PC-9 (cell line): ENCODE measurements at regions not wholly inside any gene's neighbourhood (a gene's known extent, or its start where the extent isn't known, plus 50 kb on each side); places are given as distances from the start of the nearest gene placed in this dataset.

Experiments used
- BruUV-seq: library from RNA; stranded (reverse); fragments of 400-500 nt; replicated peaks from 2 replicates; lab custom pipeline; 2021; lab: Mats Ljungman, UMichigan
- CTCF ChIA-PET: fragments of 300-600 bp; sonication (Branson Sonifier 250); formaldehyde crosslinking; loops from one replicate; lab custom pipeline; 2022; ENCODE audit warnings: antibody characterized with exemption; lab: Charles Lee
- POLR2A ChIA-PET: fragments of 300-600 bp; sonication (Branson Sonifier 250); formaldehyde crosslinking; loops from one replicate; lab custom pipeline; 2022; ENCODE audit warnings: antibody characterized with exemption; ENCODE audit not compliant: unreplicated experiment; lab: Charles Lee
- DNase-seq, 2 experiments: peaks; one replicate each; pipeline versions ENCODE4 v3.0.0 to v3.0.0-alpha.2; 2015 to 2022; ENCODE audit warnings: mixed read lengths in 1 of 2
- H2AFZ ChIP-seq: fragments of 200-600 bp; sonication (generic); 2 replicates; pipeline ENCODE4 v1.8.1; 2017; ENCODE audit warnings: antibody characterized with exemption
- H3F3A ChIP-seq: fragments of 200-600 bp; sonication (generic); 2 replicates; pipeline ENCODE4 v1.8.1; 2017; ENCODE audit warnings: antibody characterized with exemption, mild to moderate bottlenecking, low read depth; ENCODE audit not compliant: insufficient read depth
- H3K27ac ChIP-seq: fragments of 200-600 bp; sonication (generic); 2 replicates; pipeline ENCODE4 v1.6.1; 2016; ENCODE audit warnings: mixed run types
- H3K27me3 ChIP-seq: fragments of 200-600 bp; sonication (generic); 2 replicates; pipeline ENCODE4 v1.6.1; 2016; ENCODE audit warnings: low read depth, mixed run types; ENCODE audit not compliant: insufficient read depth
- H3K36me3 ChIP-seq: fragments of 200-600 bp; sonication (generic); 2 replicates; pipeline ENCODE4 v1.6.1; 2016; ENCODE audit warnings: low read depth, mixed run types
- H3K4me1 ChIP-seq: fragments of 200-600 bp; sonication (generic); replicated peaks from 2 replicates; pipeline ENCODE4 v1.6.1; 2016; ENCODE audit warnings: mixed run types; ENCODE audit not compliant: insufficient read depth
- H3K4me2 ChIP-seq: fragments of 200-600 bp; sonication (generic); 2 replicates; pipeline ENCODE4 v1.6.1; 2017; ENCODE audit warnings: mixed run types
- H3K4me3 ChIP-seq: fragments of 200-600 bp; sonication (generic); 2 replicates; pipeline ENCODE4 v1.6.1; 2016; ENCODE audit warnings: mixed run types
- H3K79me2 ChIP-seq: fragments of 200-600 bp; sonication (generic); 2 replicates; pipeline ENCODE4 v1.6.1; 2017; ENCODE audit warnings: low read depth, mixed run types
- H3K9me2 ChIP-seq: fragments of 200-600 bp; sonication (generic); 2 replicates; pipeline ENCODE4 v1.8.1; 2017; ENCODE audit warnings: mild to moderate bottlenecking; ENCODE audit not compliant: insufficient read depth
- H3K9me3 ChIP-seq: fragments of 200-600 bp; sonication (generic); 2 replicates; pipeline ENCODE4 v1.8.1; 2016; ENCODE audit warnings: low read depth; ENCODE audit not compliant: insufficient read depth
- H4K20me1 ChIP-seq: fragments of 200-600 bp; sonication (generic); 2 replicates; pipeline ENCODE4 v1.8.1; 2017; ENCODE audit not compliant: insufficient read depth
- CTCF ChIP-seq: fragments of 200-600 bp; sonication (generic); conservative IDR thresholded peaks from 2 replicates; pipeline ENCODE4 v1.6.1; 2017; ENCODE audit warnings: mixed run types, antibody characterized with exemption, mild to moderate bottlenecking, moderate library complexity
- EZH2 ChIP-seq: fragments of 200-600 bp; sonication (generic); IDR thresholded peaks from 2 replicates; pipeline ENCODE4 v1.8.0; 2017; ENCODE audit warnings: antibody characterized with exemption, low read depth
- intact Hi-C: fragments of 100-400 bp; cut with micrococcal nuclease; formaldehyde crosslinking; loops from one replicate; pipeline ENCODE4 v1.10.0; 2022; ENCODE audit not compliant: unreplicated experiment

- no peak overlapping the region for H3K4me3 ChIP-seq
- TF ChIP-seq EZH2 (no peak), CTCF (no peak)
- no peak for DNase-seq
- intact Hi-C loops = no loop called here
- H3K4me1 ChIP-seq = peaks cover 14% of the 10 kb centered on the region
- H3F3A ChIP-seq = peaks cover 11% of the 10 kb centered on the region; the same call in 1 of the 2 replicates
- no peak overlapping the region for H2AFZ ChIP-seq
- no TSS peak for BruUV-seq
- no peaks in the 10 kb centered on the region for H4K20me1 ChIP-seq
- H3K9me2 ChIP-seq = no peaks in the 10 kb centered on the region
- no peaks in the 10 kb centered on the region for H3K9me3 ChIP-seq
- CTCF ChIA-PET = no interaction called here
- no peaks in the 10 kb centered on the region for H3K79me2 ChIP-seq
- no peaks in the 10 kb centered on the region for H3K27me3 ChIP-seq
- POLR2A ChIA-PET = no interaction called here
- no peak overlapping the region for H3K4me2 ChIP-seq
- H3K27ac ChIP-seq = no peak overlapping the region
- no peaks in the 10 kb centered on the region for H3K36me3 ChIP-seq
These were observed 299.4 kb downstream of the PTEN start for GRCh38 chr10:88162852-88163251.

- CTCF ChIA-PET = no interaction called here
- Histone ChIP-seq H3K27me3 (no peaks in the 10 kb centered on the region), H3K9me3 (peaks cover 2% of the 10 kb centered on the region; the same call in 1 of the 2 replicates), H3K4me2 (no peak overlapping the region), H3K27ac (no peak overlapping the region), H3K9me2 (no peaks in the 10 kb centered on the region), H3K79me2 (no peaks in the 10 kb centered on the region), H3K36me3 (no peaks in the 10 kb centered on the region), H4K20me1 (no peaks in the 10 kb centered on the region), H3K4me1 (peaks cover 7% of the 10 kb centered on the region), H2AFZ (no peak overlapping the region), H3K4me3 (no peak overlapping the region), H3F3A (peaks cover 3% of the 10 kb centered on the region; the same call in 1 of the 2 replicates)
- POLR2A ChIA-PET = no interaction called here
- TF ChIP-seq CTCF (no peak), EZH2 (no peak)
- BruUV-seq = no TSS peak
- DNase-seq = no peak
- intact Hi-C loops = no loop called here
These were observed 300.1 kb downstream of the PTEN start for GRCh38 chr10:88163572-88163971.

GRCh38 chr10:88164471-88164870 is 301.0 kb downstream of the PTEN start:
- DNase-seq = no peak
- H3K4me2 ChIP-seq = no peak overlapping the region
- TF ChIP-seq EZH2 = no peak
- TF ChIP-seq CTCF = no peak
- peaks cover 5% of the 10 kb centered on the region; the same call in 1 of the 2 replicates for H3K9me3 ChIP-seq
- CTCF ChIA-PET = no interaction called here
- no peaks in the 10 kb centered on the region for H3F3A ChIP-seq
- H3K27ac ChIP-seq = no peak overlapping the region
- intact Hi-C loops = no loop called here
- no peaks in the 10 kb centered on the region for H3K79me2 ChIP-seq
- BruUV-seq = no TSS peak
- POLR2A ChIA-PET = no interaction called here
- no peaks in the 10 kb centered on the region for H3K27me3 ChIP-seq
- H3K9me2 ChIP-seq = no peaks in the 10 kb centered on the region
- H2AFZ ChIP-seq = no peak overlapping the region
- no peak overlapping the region for H3K4me3 ChIP-seq
- H4K20me1 ChIP-seq = no peaks in the 10 kb centered on the region
- H3K4me1 ChIP-seq = no peaks in the 10 kb centered on the region
- H3K36me3 ChIP-seq = no peaks in the 10 kb centered on the region
